HG02840 (cell line): ENCODE measurements at regions not wholly inside any gene's neighbourhood (a gene's known extent, or its start where the extent isn't known, plus 50 kb on each side); places are given as distances from the start of the nearest gene placed in this dataset.

ENCODE experiments used
- ATAC-seq: cut with Tn5 transposase; IDR thresholded peaks from one replicate; pipeline ENCODE4 v1.9.1; 2021; ENCODE audit warnings: mild to moderate bottlenecking, moderate library complexity, moderate number of reproducible peaks; ENCODE audit not compliant: unreplicated experiment, low FRiP score

DNA sequence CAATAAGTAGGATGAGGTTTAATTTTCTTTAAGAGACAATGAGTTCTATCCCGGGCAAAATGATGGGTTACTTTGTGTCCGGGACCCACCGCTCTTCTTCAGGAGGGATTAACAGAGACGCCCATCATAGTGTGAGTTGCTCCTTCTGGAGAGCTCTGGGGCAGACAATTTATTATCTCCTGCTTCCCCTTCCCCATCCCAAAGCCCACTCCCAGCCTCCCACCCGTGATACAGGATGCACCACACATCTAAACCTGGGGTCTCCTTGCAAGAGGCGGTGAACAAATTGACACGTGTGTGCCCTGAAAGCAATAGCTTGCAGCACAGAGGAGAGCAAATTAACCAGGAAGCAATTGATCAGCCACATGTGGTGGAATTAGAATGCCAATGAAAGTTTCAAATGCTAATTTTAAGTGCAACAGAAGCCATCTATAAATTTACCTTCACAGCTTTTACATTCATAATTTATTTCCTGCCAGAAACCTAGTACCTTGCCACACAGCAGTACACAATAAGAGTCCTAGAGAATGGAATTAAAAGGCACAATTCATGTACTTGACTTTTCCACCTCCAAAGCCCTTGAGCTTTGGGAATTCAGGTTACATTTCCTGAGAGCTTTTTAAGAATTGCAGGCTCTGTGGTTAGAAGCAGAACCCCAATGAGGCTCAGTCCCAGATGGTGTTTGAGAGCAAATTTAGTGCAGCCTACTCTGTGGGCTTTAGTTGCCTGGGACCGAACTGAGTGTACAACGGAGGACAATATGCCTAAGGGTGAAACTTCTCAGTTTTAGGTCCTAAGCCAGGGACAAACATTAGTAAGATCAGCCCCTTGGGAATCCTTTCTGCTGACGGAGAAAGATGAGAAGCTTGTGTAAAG is 399.6 kb downstream of the MED10 start:
- ATAC-seq = no peak

DNA sequence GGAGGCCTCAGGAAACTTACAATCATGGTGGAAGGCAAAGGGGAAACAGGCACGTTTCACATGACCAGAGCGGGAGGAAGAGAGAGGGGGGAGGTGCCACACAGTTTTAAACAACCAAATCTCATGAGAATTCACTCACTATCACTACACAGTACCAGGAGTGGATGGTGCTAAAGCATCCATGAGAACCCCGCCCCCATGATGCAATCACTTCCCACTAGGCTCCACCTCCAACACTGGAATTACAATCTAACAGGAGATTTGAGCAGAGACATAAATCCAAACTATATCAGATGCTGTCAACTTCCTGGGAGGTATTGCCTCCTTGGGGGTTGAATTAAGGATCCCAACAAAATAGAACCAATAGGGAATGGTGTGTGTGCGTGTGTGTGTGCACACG is 407.1 kb downstream of the MED10 start:
- ATAC-seq = no peak

DNA sequence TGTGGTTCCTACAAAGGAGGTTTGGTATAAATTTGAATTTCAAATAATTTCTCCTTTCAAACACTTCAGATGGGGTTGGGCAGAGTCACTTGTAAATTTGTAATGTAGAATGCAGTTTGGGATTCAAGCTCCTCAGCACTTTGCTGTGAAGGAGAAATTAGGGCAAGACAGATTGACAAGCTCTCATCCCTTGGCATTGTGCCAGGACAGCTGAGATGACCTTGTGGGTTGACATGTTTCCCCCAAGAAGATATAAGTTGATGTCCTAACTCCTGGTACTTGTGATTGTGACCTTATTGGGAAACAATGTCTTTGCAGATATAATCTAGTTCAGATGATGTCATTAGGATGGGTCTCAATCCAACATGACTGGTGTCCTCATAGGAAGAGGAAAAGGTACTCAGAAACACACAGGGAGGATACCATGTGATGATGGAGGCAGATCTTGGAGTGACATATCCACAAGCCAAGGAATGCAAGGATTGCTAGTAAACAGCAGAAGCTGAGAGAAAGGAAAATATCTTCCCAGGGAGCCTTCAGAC is 408.3 kb downstream of the MED10 start:
- no peak for ATAC-seq

DNA sequence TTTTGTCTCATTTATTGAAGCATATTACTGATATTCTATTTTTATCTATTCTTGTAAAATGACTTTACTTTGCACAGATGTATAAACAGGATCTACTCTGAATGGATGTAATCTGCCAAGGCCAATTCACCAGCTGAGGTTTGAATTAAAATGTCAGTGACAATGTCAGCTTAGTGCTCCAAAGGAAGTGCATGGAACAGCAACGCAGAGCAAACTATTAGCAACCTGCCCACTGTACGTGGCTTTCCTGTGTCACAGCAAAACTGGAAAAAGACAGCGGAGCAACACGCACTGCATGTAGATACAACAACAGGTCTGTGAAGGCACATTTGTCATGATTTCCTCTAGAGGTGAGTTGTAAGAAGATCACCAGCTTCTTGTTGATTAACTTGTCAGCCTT is 409.4 kb downstream of the MED10 start:
- ATAC-seq = no peak

DNA sequence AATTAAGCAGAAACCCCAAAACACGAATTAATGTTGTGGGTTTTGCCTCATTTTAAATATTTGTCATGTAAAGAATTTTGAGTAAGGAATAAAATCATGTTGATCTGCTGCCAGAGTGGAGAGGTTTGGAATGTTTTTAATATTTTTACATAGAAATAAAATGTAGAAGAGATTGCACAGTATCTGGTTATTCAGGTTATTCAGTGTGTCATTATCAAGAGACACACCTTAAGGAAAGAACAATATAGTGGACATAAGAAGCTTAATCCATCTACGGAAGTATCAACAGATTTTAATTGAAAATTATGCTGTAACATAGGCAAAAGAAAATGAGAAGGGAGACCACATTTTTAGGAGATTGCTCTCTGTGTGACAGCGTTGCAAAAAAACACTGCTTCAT is 410.4 kb downstream of the MED10 start:
- ATAC-seq = no peak

DNA sequence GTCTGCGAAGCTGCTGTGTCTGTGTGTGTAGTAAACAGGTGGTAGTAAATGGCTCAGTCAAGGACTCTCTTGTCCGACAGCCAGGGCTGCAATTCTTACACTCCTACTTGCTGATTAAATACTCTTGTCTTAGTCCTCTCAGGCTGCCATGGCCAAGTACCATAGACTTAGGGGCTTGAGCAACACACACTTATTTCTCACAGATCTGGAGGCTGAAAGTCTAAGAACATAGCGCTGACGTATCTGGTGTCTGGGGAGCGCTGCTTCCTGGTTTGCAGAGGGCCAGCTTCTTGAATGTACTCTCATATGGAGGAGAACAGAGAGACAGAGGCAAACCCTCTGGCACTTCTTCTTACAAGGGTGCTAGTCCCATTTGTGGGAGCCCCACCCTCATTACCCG is 411.0 kb downstream of the MED10 start:
- no peak for ATAC-seq

DNA sequence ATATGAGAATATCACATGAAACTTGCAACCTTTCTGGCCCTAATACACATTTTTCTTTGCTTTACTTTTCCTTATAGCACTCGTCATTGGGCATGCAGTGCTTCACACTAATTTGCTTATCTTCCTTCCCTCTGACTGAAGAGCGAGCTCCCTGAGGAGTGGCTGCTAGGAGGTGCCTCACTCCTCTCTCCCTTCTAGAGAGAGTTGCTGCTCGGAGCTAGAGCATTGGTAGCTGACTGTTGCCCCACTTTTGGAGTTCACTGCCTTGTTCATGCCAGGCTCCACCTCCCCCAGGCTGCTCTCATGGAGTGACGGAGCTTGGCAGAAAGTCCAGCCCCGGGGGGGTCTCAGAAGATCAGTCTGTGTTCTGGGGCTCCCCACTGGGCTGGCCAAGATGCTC is 413.2 kb downstream of the MED10 start:
- no peak for ATAC-seq

DNA sequence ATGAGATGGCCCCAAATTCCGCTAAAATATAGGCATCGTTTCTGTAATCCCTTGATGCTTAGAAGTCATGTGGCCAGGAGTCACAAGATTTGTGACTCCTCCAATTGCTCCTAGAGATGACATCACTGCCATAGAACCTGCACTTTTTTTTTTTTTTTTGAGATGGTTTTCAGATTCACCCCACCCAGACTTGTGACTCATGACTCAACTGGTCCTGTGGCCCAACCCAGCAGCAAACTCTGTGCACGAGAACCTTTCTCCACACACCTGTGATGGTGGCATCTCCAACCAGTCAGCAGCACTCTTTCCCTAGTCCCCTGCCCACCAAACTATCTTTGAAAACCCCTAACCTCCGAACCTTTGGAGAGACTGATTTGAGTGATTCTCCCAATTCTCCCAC is 414.0 kb downstream of the MED10 start:
- ATAC-seq = no peak

DNA sequence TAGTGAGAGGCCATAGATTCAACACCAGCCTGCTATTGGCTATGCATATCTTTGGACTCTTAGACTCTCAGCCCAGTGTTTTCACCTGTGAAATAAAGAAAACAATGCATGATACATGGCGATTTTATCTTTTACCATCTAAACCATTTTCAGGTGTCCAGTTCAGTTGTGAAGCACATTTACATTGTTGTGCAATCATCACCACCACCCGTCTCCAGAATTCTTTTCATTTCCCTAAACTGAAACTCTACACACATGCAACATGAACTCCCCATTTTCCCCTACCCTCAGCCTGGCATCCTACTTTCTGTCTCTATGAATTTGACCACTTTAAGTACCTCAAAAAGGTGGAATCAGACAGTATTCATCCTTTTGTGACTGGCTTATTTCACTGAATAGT is 420.6 kb downstream of the MED10 start:
- no peak for ATAC-seq

DNA sequence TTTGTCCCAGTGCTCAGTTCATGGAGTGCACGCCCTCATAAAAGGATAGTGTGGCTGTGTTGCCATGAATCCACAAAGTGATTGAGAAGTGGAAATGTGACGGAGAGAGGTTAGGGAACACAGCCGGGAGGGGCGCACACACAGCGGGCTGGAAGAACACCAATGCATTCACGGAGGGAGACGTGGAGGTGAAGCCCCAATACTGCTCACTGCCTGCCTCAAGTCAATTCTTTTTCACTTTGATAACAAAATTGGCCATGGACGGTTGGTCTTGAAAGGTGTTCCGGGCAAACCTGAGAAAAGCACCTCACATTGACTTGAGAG is 424.1 kb downstream of the MED10 start:
- no peak for ATAC-seq

DNA sequence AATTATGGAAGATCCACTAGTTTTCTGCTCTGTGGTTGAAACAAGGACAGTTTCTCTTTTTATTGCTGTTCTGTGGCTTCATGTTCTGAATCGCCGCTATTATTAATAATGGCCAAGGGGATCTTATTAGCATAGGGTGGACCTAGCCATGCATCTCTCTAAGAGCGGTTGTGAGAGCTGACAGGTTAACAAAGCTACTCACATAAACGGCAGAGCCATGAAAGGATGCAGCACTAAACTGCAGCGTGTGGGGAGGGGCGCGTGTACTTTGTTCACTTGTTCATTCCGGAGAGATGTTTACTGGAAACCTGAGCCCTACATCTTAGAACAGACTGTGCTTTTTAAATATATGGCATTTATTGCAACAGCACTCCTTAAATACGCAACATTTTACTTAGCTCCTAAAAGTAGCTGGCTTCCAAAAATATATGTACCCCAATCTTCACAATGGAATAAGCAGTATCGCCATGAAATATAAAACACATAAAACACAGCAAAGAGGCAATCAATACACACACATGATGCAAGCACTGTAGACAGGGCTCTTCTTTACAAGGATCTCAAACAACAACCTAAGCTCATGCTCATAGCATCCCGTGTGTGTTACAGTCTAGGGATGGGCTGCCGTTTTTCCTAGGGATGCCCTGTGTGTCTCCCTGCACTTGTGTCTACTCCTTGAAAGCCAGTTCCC is 424.6 kb downstream of the MED10 start:
- ATAC-seq = no peak

DNA sequence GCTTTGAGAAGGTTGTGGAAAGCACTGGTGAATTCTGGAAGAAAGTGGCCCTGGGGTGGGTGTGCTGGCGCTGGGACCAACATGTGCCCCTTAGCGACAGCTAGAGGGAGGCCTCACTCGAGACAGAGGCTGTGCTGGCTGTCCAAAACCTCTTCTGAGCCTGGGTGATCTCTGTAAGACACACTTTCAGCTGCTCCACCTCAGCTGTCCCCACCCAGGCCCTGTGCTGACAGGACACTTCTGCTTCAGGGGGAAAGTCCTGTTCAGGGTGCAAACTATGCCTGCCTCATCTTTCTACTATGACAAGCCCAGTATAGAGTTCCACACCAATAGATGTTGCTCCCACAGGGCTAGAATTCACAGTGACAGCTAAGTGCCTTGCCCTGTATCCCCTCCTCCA is 426.4 kb downstream of the MED10 start:
- ATAC-seq = no peak

DNA sequence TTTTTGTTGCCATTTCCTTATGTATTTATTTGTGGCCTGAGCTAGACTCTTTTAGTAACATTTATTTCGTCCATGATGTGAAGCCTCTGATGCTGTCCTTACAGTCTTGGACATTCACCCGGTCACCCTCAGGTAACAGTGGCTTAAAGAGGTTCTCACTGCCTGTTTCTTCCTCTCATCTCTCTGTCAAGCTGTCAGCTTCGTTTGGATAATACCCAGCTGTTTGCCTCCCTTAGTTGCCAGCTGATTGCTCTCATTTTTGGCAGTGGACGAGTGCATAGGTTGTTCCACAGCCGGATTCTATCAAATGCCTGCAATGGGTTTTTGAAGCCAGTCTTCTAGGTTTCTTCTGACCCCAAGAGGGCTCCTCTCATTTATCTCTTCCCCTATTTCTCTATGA is 427.7 kb downstream of the MED10 start:
- no peak for ATAC-seq

DNA sequence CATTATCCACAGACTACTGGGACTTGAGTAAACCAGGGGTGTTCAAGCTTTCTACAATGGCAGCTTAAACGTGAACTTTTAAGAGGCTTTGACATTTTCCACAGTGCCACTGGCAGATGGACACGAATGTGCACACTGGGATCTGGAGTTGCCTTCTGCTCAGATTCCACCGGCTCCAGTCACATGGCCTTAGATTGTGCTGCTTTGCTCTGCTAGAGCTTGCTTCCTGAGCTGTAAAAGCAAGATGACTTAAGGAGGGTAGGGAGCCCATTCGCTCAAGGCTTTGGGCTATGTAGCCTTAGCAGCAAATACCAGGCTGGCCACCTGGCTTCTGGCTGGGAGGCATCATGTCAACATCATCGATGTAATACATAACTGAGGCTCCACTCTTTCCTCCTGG is 436.9 kb downstream of the MED10 start:
- no peak for ATAC-seq

DNA sequence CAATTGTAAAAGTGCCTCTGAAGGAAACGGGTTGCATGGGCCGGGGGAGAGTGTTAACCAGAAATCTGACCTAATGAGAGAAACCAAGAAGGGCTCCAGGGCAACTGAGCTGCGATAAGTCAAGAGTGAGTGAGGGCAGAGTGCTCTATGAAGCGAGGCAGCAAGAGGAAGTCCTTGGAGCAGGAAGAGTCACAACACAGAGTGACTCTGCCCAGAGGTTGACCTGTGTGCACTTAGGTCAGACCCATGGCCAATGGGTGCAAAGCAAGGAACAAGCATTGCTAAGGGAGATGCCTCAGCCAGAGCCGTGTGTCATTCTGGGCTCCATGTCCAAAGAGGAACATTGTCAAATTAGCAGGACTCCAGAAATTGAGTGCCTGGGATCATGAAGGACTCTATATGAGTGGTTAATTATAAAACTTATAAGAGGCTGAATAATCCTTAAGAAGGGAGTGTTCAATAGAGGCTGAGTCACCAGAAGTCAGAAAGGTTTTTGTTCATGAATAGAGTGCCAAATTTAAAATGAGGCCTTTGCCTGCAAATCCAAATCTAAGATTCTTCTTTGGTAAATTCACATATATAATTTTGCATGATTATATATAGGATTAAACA is 438.5 kb downstream of the MED10 start:
- ATAC-seq = no peak

DNA sequence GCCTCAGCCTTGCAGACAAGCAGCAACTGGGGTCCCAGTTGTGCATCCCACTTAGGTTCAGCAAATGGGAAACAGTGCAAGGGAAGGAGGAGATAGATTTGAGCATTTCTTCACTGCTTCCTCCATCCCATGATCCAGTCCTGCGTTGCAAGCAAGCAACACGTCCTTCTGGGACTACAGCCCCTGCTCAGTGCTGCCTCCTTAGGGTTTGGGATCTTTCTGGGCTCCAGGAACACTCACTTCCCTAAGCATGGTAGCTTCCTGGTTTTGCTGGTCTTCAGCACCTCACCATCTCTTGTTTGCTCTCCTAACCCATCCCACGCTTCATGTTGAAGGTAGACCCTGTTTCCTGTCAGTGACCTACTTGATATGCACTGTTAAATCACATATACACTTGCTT is 444.7 kb downstream of the MED10 start:
- no peak for ATAC-seq

DNA sequence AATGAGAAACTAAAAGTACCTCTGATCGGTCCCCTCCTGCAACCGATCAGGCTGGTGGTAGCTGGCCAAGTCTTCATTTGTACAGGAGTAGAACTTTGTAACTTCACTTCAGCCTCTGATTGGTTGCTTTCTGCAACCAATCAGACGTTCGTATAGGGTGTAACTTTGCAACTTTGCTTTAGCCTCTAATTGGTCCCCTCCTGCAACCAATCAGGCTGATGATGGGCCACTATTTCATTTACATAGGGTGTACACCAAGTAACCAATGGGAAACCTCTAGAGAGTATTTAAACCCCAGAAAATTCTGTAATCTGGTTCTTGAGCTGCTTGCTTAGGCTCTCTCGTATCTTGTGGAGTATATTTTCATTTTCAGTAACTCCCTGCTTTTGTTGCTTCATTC is 445.5 kb downstream of the MED10 start:
- ATAC-seq = no peak

DNA sequence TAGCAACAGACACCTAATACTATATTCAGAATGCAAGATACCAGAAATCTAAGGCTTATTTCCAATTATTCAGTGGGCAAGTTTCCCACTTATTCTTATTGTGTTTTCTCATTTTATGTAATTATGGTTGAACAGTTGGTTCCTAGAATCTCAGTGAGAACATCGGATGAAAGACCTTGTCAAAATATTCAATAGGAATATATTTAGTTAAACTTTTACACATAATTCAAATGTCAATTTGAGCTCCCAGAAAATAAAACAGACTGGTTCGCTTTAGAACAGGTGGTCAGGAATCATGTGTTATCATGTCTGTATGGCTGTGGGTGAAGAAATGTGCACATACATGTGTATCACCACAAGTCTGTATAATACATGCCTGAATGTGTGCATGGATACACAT is 447.8 kb downstream of the MED10 start:
- ATAC-seq = no peak

DNA sequence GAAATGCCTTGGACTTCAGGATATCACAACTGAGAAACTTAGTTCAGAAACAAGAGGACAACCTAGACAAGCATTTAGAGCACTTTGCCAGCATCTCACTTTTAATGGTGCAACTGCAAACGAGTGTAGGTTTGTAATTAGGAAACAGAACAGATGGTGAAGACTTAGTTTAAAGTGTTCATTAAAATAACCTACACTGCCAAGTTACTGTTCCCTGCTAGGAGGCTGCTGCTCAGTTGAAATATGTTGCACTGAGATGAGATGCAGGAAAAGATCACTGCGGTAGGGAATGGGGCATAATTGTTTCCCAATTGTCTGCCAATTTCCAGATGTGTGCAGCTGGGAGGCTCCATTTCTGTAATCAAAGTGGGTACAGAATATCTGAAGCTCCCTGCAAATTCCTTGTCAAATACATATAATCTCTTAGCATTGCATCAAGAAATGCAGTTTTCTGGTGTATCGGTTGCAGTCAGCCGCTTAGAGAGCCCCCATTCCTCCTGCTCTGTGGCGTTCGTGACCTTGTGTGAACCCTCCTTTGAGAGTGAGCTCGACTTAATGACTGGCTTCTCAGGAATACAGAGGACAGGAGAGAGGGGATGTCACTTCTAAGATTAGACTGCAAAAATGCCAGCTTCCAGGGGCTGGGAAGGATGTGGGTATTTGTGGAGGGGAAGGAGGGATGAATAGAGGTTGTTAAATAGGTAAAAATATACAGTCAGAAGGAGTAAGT is 448.9 kb downstream of the MED10 start:
- ATAC-seq = no peak

DNA sequence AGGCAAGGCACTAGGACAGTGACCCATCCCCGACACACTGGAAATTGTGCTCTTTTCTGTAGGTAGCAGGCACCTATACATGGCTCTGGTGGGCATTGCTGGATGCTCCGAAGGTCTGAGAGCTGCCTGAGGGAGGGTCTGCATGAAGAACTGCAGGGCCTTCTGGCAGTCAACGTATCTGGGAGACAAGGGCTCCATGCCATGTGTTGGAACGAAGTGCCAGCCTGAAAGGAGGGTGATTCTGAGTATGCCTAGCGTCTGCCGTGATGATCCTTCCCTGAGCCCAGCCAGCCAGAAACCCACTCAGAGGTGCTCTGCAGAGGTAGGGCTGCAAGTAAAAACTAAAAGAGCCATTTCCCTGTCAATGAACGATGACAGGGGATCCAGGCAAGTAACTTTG is 453.2 kb downstream of the MED10 start:
- no peak for ATAC-seq

DNA sequence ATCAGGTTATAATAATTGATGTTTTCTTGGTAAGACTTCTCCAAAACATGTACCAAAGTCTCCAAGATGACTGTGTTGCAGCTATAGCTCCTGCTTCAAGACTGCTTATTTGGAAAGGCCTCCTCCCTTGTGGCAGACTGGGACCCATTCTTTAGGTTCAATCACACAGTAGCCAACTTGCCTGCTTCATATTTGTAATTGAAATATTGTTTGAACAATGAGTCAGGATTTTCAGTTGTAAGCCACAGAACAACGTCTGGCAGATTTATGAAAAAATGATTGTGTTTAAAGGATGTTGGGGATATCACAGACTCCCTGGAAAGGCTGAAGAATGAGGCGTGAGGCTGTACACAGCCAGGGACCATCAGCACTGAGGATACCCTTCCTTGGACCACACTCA is 458.9 kb downstream of the MED10 start:
- no peak for ATAC-seq
